ENCODE measurements at regions not wholly inside any gene's neighbourhood (a gene's known extent, or its start where the extent isn't known, plus 50 kb on each side); places are given as distances from the start of the nearest gene placed in this dataset.
A peak's percentile ranks its signal among the peaks of the same experiment; 100 is the strongest.

DNA sequence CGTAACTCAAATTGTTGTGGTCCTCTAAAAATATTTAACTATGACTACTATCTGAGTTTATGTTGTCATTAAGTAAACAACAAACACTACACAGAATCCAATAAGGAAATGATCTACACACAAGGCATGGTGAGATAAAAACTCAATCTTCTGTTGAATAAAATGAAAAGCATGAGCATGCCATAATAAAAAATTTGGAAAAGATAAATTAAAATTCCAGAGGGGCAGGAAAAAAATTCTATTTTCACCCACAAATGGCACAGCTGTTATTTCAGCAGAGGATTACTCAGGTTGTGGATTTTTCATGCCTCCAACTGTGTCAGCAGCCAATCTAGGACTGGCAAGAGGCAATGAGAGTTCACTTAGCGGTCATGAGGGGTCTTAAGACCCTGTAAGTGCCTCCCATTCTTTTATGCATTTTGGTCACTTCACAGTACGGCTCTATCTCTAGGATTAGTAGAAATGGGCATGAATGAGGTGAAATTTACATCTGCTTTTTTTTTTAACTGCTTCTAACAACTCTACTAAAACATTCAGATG is 639.8 kb upstream of the DIPK2B start:
- H3K36me3 ChIP-seq (ENCODE audit: control insufficient read depth in 3 of 3, insufficient read depth in 2 of 3, low read depth in 1 of 3, low read length in 3 of 3), result peaks cover 0 to 9% (median 0%) of the 10 kb centered on the region in 3 donors
- H3K4me3 ChIP-seq (ENCODE audit: low read depth in 1 of 3, low read length in 3 of 3), result no peak overlapping the region
- H3K27ac ChIP-seq (ENCODE audit: low read depth in 1 of 3, low read length in 2 of 3), result no peak overlapping the region
- no peaks in the 10 kb centered on the region for H3K9me3 ChIP-seq (ENCODE audit: control insufficient read depth in 2 of 2, insufficient read depth in 1 of 2, low read depth in 1 of 2, low read length in 1 of 2)
- DNase-seq (no peak), FAIRE-seq (no peak)
- 69 to 92% (median 90%) methylated on average over 3 of the region's 3 CpGs for WGBS, 3 donors
- H3K4me1 ChIP-seq (ENCODE audit: control insufficient read depth in 3 of 3, insufficient read depth in 2 of 3, low read depth in 1 of 3, low read length in 2 of 3), result no peaks in the 10 kb centered on the region
- H3K27me3 ChIP-seq (ENCODE audit: control insufficient read depth in 3 of 3, insufficient read depth in 3 of 3, low read length in 3 of 3), result no peaks in the 10 kb centered on the region

DNA sequence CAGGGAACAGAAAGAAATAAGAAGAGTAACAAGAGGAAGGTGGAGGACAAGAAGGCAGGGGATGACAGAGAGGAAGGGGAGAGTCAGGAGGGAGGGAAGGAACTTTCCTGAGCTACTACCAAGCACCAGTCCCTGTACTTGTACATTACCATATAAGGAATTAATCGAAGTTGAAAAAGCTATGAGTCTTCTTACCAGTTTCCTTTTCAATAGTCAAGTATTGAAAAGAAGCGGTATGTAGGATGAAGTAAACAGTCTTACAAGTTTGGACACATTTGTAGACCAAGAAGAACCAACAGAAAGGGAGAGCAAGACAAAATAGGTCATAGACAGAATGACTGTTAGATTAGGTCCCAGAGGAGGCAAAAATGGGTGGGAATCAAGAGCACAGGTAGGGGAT is 629.7 kb upstream of the DIPK2B start:
- H3K4me3 ChIP-seq (ENCODE audit: low read depth in 1 of 3, low read length in 3 of 3), result no peak overlapping the region
- no peaks in the 10 kb centered on the region for H3K4me1 ChIP-seq (ENCODE audit: control insufficient read depth in 3 of 3, insufficient read depth in 2 of 3, low read depth in 1 of 3, low read length in 2 of 3)
- DNase-seq, result no peak
- no peaks in the 10 kb centered on the region for H3K27me3 ChIP-seq (ENCODE audit: control insufficient read depth in 3 of 3, insufficient read depth in 3 of 3, low read length in 3 of 3)
- H3K27ac ChIP-seq (ENCODE audit: low read depth in 1 of 3, low read length in 2 of 3), result no peak overlapping the region
- H3K36me3 ChIP-seq (ENCODE audit: control insufficient read depth in 3 of 3, insufficient read depth in 2 of 3, low read depth in 1 of 3, low read length in 3 of 3), result no peaks in the 10 kb centered on the region
- H3K9me3 ChIP-seq (ENCODE audit: control insufficient read depth in 2 of 2, insufficient read depth in 1 of 2, low read depth in 1 of 2, low read length in 1 of 2), result no peaks in the 10 kb centered on the region
- WGBS, 3 donors, result 62 to 90% (median 69%) methylated on average over 2 of the region's 2 CpGs
- FAIRE-seq, result no peak

DNA sequence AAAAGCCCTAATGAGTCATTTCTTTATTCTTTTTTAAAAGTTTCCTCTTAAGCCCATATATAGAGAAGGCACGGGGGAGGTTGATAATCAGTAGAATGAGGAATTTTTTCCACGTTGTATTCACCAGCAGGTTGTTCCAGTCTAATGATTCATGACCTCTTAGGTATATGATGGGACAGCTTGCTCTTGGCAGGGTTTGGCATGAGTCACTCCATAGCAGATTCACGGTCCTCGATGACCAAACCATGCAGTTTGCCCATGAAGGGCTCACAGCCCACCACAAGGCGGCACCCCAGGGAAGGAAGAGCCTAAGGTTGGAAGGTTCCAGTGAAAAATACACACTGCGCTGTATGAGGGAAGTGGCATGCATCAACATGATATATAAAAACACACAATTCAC is 623.8 kb upstream of the DIPK2B start:
- FAIRE-seq (no peak), DNase-seq (peak in 1 of 2 donors; percentile 20)
- Histone ChIP-seq H3K4me1 (ENCODE audit: control insufficient read depth in 3 of 3, insufficient read depth in 2 of 3, low read depth in 1 of 3, low read length in 2 of 3) (no peaks in the 10 kb centered on the region), H3K27me3 (ENCODE audit: control insufficient read depth in 3 of 3, insufficient read depth in 3 of 3, low read length in 3 of 3) (no peaks in the 10 kb centered on the region), H3K9me3 (ENCODE audit: control insufficient read depth in 2 of 2, insufficient read depth in 1 of 2, low read depth in 1 of 2, low read length in 1 of 2) (no peaks in the 10 kb centered on the region), H3K27ac (ENCODE audit: low read depth in 1 of 3, low read length in 2 of 3) (no peak overlapping the region), H3K4me3 (ENCODE audit: low read depth in 1 of 3, low read length in 3 of 3) (no peak overlapping the region), H3K36me3 (ENCODE audit: control insufficient read depth in 3 of 3, insufficient read depth in 2 of 3, low read depth in 1 of 3, low read length in 3 of 3) (peaks cover 0 to 2% (median 0%) of the 10 kb centered on the region in 3 donors)
- 41 to 57% (median 45%) methylated on average over 5 to 6 of the region's 6 CpGs for WGBS, 3 donors

DNA sequence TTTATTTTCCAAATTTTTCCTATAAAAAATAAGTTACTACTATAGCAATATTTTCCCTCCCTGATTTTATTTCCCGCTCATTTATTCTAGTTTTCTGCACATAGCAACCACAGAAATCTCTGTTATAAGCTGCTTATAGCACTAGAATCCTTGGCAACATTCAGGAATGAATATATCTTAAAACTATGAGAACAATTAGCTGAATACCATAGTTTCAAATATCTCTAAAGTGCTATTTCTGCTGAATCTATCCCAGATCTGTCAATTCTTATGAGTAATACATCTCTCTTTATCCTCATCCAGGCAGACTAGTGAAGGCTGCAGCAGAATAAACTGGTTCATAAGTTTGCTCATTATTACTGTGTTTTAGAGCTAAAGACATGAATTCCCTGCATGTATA is 622.9 kb upstream of the DIPK2B start:
- Histone ChIP-seq H3K4me3 (ENCODE audit: low read depth in 1 of 3, low read length in 3 of 3) (no peak overlapping the region), H3K9me3 (ENCODE audit: control insufficient read depth in 2 of 2, insufficient read depth in 1 of 2, low read depth in 1 of 2, low read length in 1 of 2) (no peaks in the 10 kb centered on the region), H3K27me3 (ENCODE audit: control insufficient read depth in 3 of 3, insufficient read depth in 3 of 3, low read length in 3 of 3) (no peaks in the 10 kb centered on the region), H3K27ac (ENCODE audit: low read depth in 1 of 3, low read length in 2 of 3) (no peak overlapping the region), H3K36me3 (ENCODE audit: control insufficient read depth in 3 of 3, insufficient read depth in 2 of 3, low read depth in 1 of 3, low read length in 3 of 3) (peaks cover 0 to 2% (median 0%) of the 10 kb centered on the region in 3 donors), H3K4me1 (ENCODE audit: control insufficient read depth in 3 of 3, insufficient read depth in 2 of 3, low read depth in 1 of 3, low read length in 2 of 3) (no peaks in the 10 kb centered on the region)
- 82 to 94% (median 86%) methylated on average over 1 of the region's 1 CpG for WGBS, 3 donors
- FAIRE-seq, result no peak
- no peak for DNase-seq

DNA sequence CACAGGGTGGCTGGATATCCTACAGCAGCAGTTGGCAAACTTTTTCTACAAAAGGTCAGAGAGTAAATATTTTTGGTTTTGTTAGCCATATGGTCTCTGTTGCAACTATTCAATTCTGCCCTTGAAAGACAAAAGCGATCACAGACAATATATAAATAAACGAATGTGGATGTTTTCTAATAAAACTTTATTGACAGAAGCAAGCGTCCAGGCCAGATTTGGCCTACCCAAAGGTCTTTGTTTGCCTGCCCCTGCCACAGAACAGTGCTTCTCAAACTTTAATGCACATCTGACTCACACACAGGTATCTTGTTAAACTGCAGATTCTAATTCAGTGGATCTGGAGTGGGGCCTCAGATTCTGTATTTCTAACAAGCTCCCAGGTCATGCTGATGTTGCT is 621.4 kb upstream of the DIPK2B start:
- Histone ChIP-seq H3K4me3 (ENCODE audit: low read depth in 1 of 3, low read length in 3 of 3) (no peak overlapping the region), H3K36me3 (ENCODE audit: control insufficient read depth in 3 of 3, insufficient read depth in 2 of 3, low read depth in 1 of 3, low read length in 3 of 3) (peaks cover 0 to 2% (median 0%) of the 10 kb centered on the region in 3 donors), H3K27ac (ENCODE audit: low read depth in 1 of 3, low read length in 2 of 3) (no peak overlapping the region), H3K27me3 (ENCODE audit: control insufficient read depth in 3 of 3, insufficient read depth in 3 of 3, low read length in 3 of 3) (no peaks in the 10 kb centered on the region), H3K4me1 (ENCODE audit: control insufficient read depth in 3 of 3, insufficient read depth in 2 of 3, low read depth in 1 of 3, low read length in 2 of 3) (no peaks in the 10 kb centered on the region), H3K9me3 (ENCODE audit: control insufficient read depth in 2 of 2, insufficient read depth in 1 of 2, low read depth in 1 of 2, low read length in 1 of 2) (no peaks in the 10 kb centered on the region)
- 89 to 95% (median 93%) methylated on average over 3 of the region's 3 CpGs for WGBS, 3 donors
- DNase-seq (no peak), FAIRE-seq (no peak)

DNA sequence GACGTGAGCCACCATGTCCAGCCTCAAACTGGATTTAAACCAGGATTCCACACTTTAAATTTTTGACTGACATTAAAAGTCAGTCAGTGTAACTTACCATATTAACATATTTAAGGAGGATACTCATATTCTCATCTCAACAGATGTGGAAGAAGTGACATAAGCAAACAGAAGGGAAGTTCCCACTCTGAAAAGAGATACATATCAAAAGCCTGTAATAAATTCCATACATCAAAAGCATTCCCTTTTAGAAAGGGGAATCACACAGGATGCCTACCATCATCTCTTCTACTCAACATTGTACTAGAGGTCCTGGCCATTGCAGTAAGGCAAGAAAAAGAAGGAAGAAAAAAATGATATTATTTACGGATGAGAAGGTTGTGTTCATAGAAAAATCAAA is 618.2 kb upstream of the DIPK2B start:
- no peaks in the 10 kb centered on the region for H3K4me1 ChIP-seq (ENCODE audit: control insufficient read depth in 3 of 3, insufficient read depth in 2 of 3, low read depth in 1 of 3, low read length in 2 of 3)
- H3K27me3 ChIP-seq (ENCODE audit: control insufficient read depth in 3 of 3, insufficient read depth in 3 of 3, low read length in 3 of 3), result no peaks in the 10 kb centered on the region
- FAIRE-seq (no peak), DNase-seq (no peak)
- H3K36me3 ChIP-seq (ENCODE audit: control insufficient read depth in 3 of 3, insufficient read depth in 2 of 3, low read depth in 1 of 3, low read length in 3 of 3), result peaks cover 0 to 9% (median 0%) of the 10 kb centered on the region in 3 donors
- H3K9me3 ChIP-seq (ENCODE audit: control insufficient read depth in 2 of 2, insufficient read depth in 1 of 2, low read depth in 1 of 2, low read length in 1 of 2), result no peaks in the 10 kb centered on the region
- H3K4me3 ChIP-seq (ENCODE audit: low read depth in 1 of 3, low read length in 3 of 3), result no peak overlapping the region
- H3K27ac ChIP-seq (ENCODE audit: low read depth in 1 of 3, low read length in 2 of 3), result no peak overlapping the region
- WGBS, 3 donors, result 81 to 89% (median 88%) methylated on average over 2 of the region's 2 CpGs

DNA sequence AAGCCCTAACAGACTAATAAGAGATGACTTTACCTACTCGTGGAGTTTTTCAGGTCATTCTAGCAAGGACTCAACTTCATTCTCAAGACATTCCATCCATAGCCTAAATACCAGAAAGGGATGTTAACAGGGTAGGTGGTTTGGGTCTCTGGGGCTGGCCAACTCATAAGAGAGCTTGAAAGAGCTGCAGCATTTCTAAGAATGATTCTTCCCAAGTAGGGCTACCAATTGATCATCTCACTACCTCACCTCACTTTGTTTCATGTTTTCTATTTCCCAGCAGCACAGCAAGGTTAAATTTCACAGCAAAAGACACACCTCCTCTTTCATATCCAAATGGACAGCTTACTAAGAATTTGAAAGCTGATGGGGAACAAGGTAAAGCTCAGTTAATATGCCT is 614.8 kb upstream of the DIPK2B start:
- no peak for FAIRE-seq

DNA sequence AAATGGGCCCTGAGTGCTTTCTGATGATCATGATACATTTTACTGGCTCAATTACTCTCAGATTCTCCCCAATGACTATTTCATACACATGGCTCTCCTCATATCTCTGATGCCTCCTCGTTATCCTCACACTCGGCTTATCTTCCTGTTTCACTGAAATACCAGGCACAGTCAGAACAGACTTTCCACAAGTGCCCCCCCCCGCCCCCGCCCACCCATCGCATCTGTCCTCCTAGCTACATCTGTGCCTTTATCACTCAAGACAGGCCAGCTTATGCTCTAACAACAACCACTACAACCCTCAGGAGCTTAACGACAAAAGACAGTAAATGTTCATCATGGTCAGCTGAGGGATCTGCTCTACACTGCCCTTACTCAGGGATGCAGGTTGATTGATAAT is 610.6 kb upstream of the DIPK2B start:
- H3K36me3 ChIP-seq (ENCODE audit: control insufficient read depth in 3 of 3, insufficient read depth in 2 of 3, low read depth in 1 of 3, low read length in 3 of 3), result peaks cover 0 to 13% (median 0%) of the 10 kb centered on the region in 3 donors
- no peak for FAIRE-seq
- peaks cover 0 to 6% (median 0%) of the 10 kb centered on the region in 3 donors for H3K4me1 ChIP-seq (ENCODE audit: control insufficient read depth in 3 of 3, insufficient read depth in 2 of 3, low read depth in 1 of 3, low read length in 2 of 3)
- 70 to 77% (median 74%) methylated on average over 6 of the region's 6 CpGs for WGBS, 3 donors
- no peaks in the 10 kb centered on the region for H3K9me3 ChIP-seq (ENCODE audit: control insufficient read depth in 2 of 2, insufficient read depth in 1 of 2, low read depth in 1 of 2, low read length in 1 of 2)
- H3K27me3 ChIP-seq (ENCODE audit: control insufficient read depth in 3 of 3, insufficient read depth in 3 of 3, low read length in 3 of 3), result no peaks in the 10 kb centered on the region
- no peak overlapping the region for H3K27ac ChIP-seq (ENCODE audit: low read depth in 1 of 3, low read length in 2 of 3)
- H3K4me3 ChIP-seq (ENCODE audit: low read depth in 1 of 3, low read length in 3 of 3), result no peak overlapping the region
- no peak for DNase-seq

More for the DNA sequence above, 614.8 kb upstream of the DIPK2B start:
- Histone ChIP-seq H3K9me3 (ENCODE audit: control insufficient read depth in 2 of 2, insufficient read depth in 1 of 2, low read depth in 1 of 2, low read length in 1 of 2) (no peaks in the 10 kb centered on the region), H3K4me3 (ENCODE audit: low read depth in 1 of 3, low read length in 3 of 3) (no peak overlapping the region), H3K27me3 (ENCODE audit: control insufficient read depth in 3 of 3, insufficient read depth in 3 of 3, low read length in 3 of 3) (no peaks in the 10 kb centered on the region), H3K36me3 (ENCODE audit: control insufficient read depth in 3 of 3, insufficient read depth in 2 of 3, low read depth in 1 of 3, low read length in 3 of 3) (peaks cover 0 to 9% (median 0%) of the 10 kb centered on the region in 3 donors), H3K4me1 (ENCODE audit: control insufficient read depth in 3 of 3, insufficient read depth in 2 of 3, low read depth in 1 of 3, low read length in 2 of 3) (no peaks in the 10 kb centered on the region), H3K27ac (ENCODE audit: low read depth in 1 of 3, low read length in 2 of 3) (no peak overlapping the region)
- 64 to 88% (median 77%) methylated on average over 1 of the region's 1 CpG for WGBS, 3 donors
- DNase-seq, result no peak
